ENCODE measurements at regions not wholly inside any gene's neighbourhood (a gene's known extent, or its start where the extent isn't known, plus 50 kb on each side); places are given as distances from the start of the nearest gene placed in this dataset.

GRCh38 chr1:30317921-30318320, 405.5 kb downstream of the MATN1 start:
- intact Hi-C loops (cut with DNase I; ENCODE audit: low total_unique reads), result no loop called here
- no peak for TF ChIP-seq CTCF (IDR thresholded peaks at IDR 0.05 in 8 of 11, conservative IDR thresholded peaks at IDR 0.05 in 3 of 11)
- no peak for TF ChIP-seq POLR2A (IDR thresholded peaks at IDR 0.05)
- TF ChIP-seq POLR2AphosphoS5 (IDR thresholded peaks at IDR 0.05), result no peak
- no peak for DNase-seq
- Histone ChIP-seq H3K9me3 (peaks cover 0 to 9% (median 0%) of the 10 kb centered on the region in 8 donors), H3K4me3 (no peak overlapping the region), H3K27me3 (replicated peaks in 1 of 7) (peaks cover 0 to 88% (median 0%) of the 10 kb centered on the region in 7 donors), H3K36me3 (no peaks in the 10 kb centered on the region), H3K4me1 (no peaks in the 10 kb centered on the region), H3K27ac (no peak overlapping the region)
- WGBS, 5 donors, result 67 to 75% (median 70%) methylated on average over 8 of the region's 8 CpGs

GRCh38 chr1:30316056-30316455, 407.3 kb downstream of the MATN1 start:
- Histone ChIP-seq H3K27me3 (replicated peaks in 1 of 7) (peaks cover 0 to 89% (median 0%) of the 10 kb centered on the region in 7 donors), H3K4me3 (no peak overlapping the region), H3K4me1 (no peaks in the 10 kb centered on the region), H3K27ac (no peak overlapping the region), H3K36me3 (no peaks in the 10 kb centered on the region), H3K9me3 (peaks cover 0 to 9% (median 0%) of the 10 kb centered on the region in 8 donors)
- 75 to 92% (median 82%) methylated on average over 2 of the region's 2 CpGs for WGBS, 5 donors
- intact Hi-C loops (cut with DNase I; ENCODE audit: low total_unique reads), result no loop called here
- no peak for TF ChIP-seq POLR2AphosphoS5 (IDR thresholded peaks at IDR 0.05)
- no peak for TF ChIP-seq POLR2A (IDR thresholded peaks at IDR 0.05)
- TF ChIP-seq CTCF (IDR thresholded peaks at IDR 0.05 in 8 of 11, conservative IDR thresholded peaks at IDR 0.05 in 3 of 11), result no peak
- DNase-seq, result no peak

GRCh38 chr1:30315185-30315960, 408.0 kb downstream of the MATN1 start:
- no peaks in the 10 kb centered on the region for H3K4me1 ChIP-seq
- peak; percentile 54 for DNase-seq
- H3K27ac ChIP-seq, result no peak overlapping the region
- intact Hi-C loops (cut with DNase I; ENCODE audit: low total_unique reads), result no loop called here
- H3K27me3 ChIP-seq (replicated peaks in 1 of 7), result peaks cover 0 to 87% (median 0%) of the 10 kb centered on the region in 7 donors
- no peaks in the 10 kb centered on the region for H3K36me3 ChIP-seq
- peaks cover 0 to 9% (median 0%) of the 10 kb centered on the region in 8 donors for H3K9me3 ChIP-seq
- no peak overlapping the region for H3K4me3 ChIP-seq
- WGBS, 5 donors, result 55 to 70% (median 58%) methylated on average over 4 of the region's 4 CpGs
- TF ChIP-seq POLR2A (IDR thresholded peaks at IDR 0.05), result no peak
- TF ChIP-seq CTCF (IDR thresholded peaks at IDR 0.05 in 8 of 11, conservative IDR thresholded peaks at IDR 0.05 in 3 of 11), result no peak
- TF ChIP-seq POLR2AphosphoS5 (IDR thresholded peaks at IDR 0.05), result no peak

GRCh38 chr1:30314591-30314990, 408.8 kb downstream of the MATN1 start:
- Histone ChIP-seq H3K4me1 (no peaks in the 10 kb centered on the region), H3K4me3 (no peak overlapping the region), H3K27me3 (replicated peaks in 1 of 7) (peaks cover 0 to 79% (median 0%) of the 10 kb centered on the region in 7 donors), H3K9me3 (peaks cover 0 to 9% (median 0%) of the 10 kb centered on the region in 8 donors), H3K27ac (no peak overlapping the region), H3K36me3 (no peaks in the 10 kb centered on the region)
- TF ChIP-seq CTCF (IDR thresholded peaks at IDR 0.05 in 8 of 11, conservative IDR thresholded peaks at IDR 0.05 in 3 of 11) (no peak), POLR2A (IDR thresholded peaks at IDR 0.05) (no peak), POLR2AphosphoS5 (IDR thresholded peaks at IDR 0.05) (no peak)
- WGBS, 5 donors, result 54 to 67% (median 61%) methylated on average over 5 of the region's 5 CpGs
- intact Hi-C loops (cut with DNase I; ENCODE audit: low total_unique reads), result no loop called here
- DNase-seq, result no peak

Measured in spleen (tissue), 11 donors.